GM23248 (cell line): ENCODE measurements at regions not wholly inside any gene's neighbourhood (a gene's known extent, or its start where the extent isn't known, plus 50 kb on each side); places are given as distances from the start of the nearest gene placed in this dataset.

Source experiments
- EZH2 ChIP-seq: fragments of 200-600 bp; sonication (generic); IDR thresholded peaks from 2 replicates; pipeline ENCODE4 v1.6.1; 2018; ENCODE audit warnings: antibody characterized with exemption, mild to moderate bottlenecking; ENCODE audit not compliant: insufficient read depth, poor library complexity, severe bottlenecking
- EZH2phosphoT487 ChIP-seq: fragments of 200-600 bp; sonication (generic); IDR thresholded peaks from 2 replicates; pipeline ENCODE4 v1.6.1; 2018; ENCODE audit warnings: antibody characterized with exemption, moderate library complexity, mild to moderate bottlenecking, low read depth; ENCODE audit not compliant: insufficient read depth

DNA sequence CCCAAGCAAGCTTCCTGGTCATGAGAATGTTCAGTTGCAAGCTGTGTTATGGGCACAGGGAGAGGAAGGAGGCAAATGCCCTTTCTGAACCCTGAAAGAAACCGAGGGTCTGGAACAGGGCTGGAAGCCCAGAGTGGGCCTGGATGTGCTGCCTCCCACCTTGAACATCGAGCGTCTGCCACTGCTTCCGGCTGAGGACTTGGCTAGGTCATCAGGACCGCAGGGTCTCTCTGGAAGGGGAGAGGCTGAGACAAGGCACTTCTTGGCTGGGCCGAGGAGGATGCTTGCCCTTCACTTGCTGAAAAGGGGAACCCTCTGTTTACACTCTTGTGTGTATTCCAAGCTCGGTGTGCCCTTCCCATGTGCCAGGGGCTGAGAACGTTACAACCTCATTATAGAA lies 168.0 kb upstream of the C1orf174 start:
- TF ChIP-seq EZH2 (no peak), EZH2phosphoT487 (no peak)
